ENCODE measurements at regions not wholly inside any gene's neighbourhood (a gene's known extent, or its start where the extent isn't known, plus 50 kb on each side); places are given as distances from the start of the nearest gene placed in this dataset.

- Histone ChIP-seq H3K4me3 (replicated peaks; ENCODE audit: insufficient read depth, low read length) (no peak overlapping the region), H3K27me3 (ENCODE audit: insufficient read depth, poor library complexity, severe bottlenecking) (no peaks in the 10 kb centered on the region), H3K27ac (replicated peaks) (no peak overlapping the region)
- no peak for DNase-seq (ENCODE audit: low read depth in 1 of 2, low spot score in 1 of 2)
- TF ChIP-seq SPI1 (IDR thresholded peaks at IDR 0.05; ENCODE audit: borderline replicate concordance, low read depth): no peak
- no peak for TF ChIP-seq POLR2AphosphoS5 (IDR thresholded peaks at IDR 0.05; ENCODE audit: low read depth)
- no peak for TF ChIP-seq GABPA (IDR thresholded peaks at IDR 0.05; ENCODE audit: low read depth)
- no peak for TF ChIP-seq REST (IDR thresholded peaks at IDR 0.05; ENCODE audit: insufficient replicate concordance, low read depth)
- no peak for TF ChIP-seq CTCF (IDR thresholded peaks at IDR 0.05; ENCODE audit: insufficient read depth, low read length)
These were observed 560.8 kb upstream of the IMPG1 start for GRCh38 chr6:76633259-76633658.

- H3K27me3 ChIP-seq (ENCODE audit: insufficient read depth, poor library complexity, severe bottlenecking): no peaks in the 10 kb centered on the region
- H3K4me3 ChIP-seq (replicated peaks; ENCODE audit: insufficient read depth, low read length): no peak overlapping the region
- TF ChIP-seq CTCF (IDR thresholded peaks at IDR 0.05; ENCODE audit: insufficient read depth, low read length) (no peak), REST (IDR thresholded peaks at IDR 0.05; ENCODE audit: insufficient replicate concordance, low read depth) (no peak), POLR2AphosphoS5 (IDR thresholded peaks at IDR 0.05; ENCODE audit: low read depth) (no peak), GABPA (IDR thresholded peaks at IDR 0.05; ENCODE audit: low read depth) (no peak)
- H3K27ac ChIP-seq (replicated peaks): no peak overlapping the region
- no peak for DNase-seq (ENCODE audit: low read depth in 1 of 2, low spot score in 1 of 2)
These were observed 559.2 kb upstream of the IMPG1 start for GRCh38 chr6:76631622-76632021.

- Histone ChIP-seq H3K27me3 (ENCODE audit: insufficient read depth, poor library complexity, severe bottlenecking) (no peaks in the 10 kb centered on the region), H3K27ac (replicated peaks) (no peak overlapping the region), H3K4me3 (replicated peaks; ENCODE audit: insufficient read depth, low read length) (no peak overlapping the region)
- no peak for DNase-seq (ENCODE audit: low read depth in 1 of 2, low spot score in 1 of 2)
- TF ChIP-seq POLR2AphosphoS5 (IDR thresholded peaks at IDR 0.05; ENCODE audit: low read depth) (no peak), REST (IDR thresholded peaks at IDR 0.05; ENCODE audit: insufficient replicate concordance, low read depth) (no peak), CTCF (IDR thresholded peaks at IDR 0.05; ENCODE audit: insufficient read depth, low read length) (no peak), SPI1 (IDR thresholded peaks at IDR 0.05; ENCODE audit: borderline replicate concordance, low read depth) (no peak), GABPA (IDR thresholded peaks at IDR 0.05; ENCODE audit: low read depth) (no peak)
These were observed 542.9 kb upstream of the IMPG1 start for GRCh38 chr6:76615395-76615794.

Measured in HL-60 (cell line).